Endothelial cell of umbilical vein (primary cell): ENCODE measurements at regions not wholly inside any gene's neighbourhood (a gene's known extent, or its start where the extent isn't known, plus 50 kb on each side); places are given as distances from the start of the nearest gene placed in this dataset.

ENCODE experiments used
- BruUV-seq: library from RNA; stranded (reverse); fragments of 400-500 nt; replicated peaks from 2 replicates; lab custom pipeline; 2021; lab: Mats Ljungman, UMichigan
- CTCF ChIA-PET: fragments of 300-600, 350-600 bp; sonication (Branson Sonifier 250); formaldehyde crosslinking; loops from one replicate; lab custom pipeline; 2021; ENCODE audit warnings: antibody characterized with exemption, inconsistent platforms; lab: Charles Lee
- POLR2A ChIA-PET: fragments of 300-600, 350-600 bp; sonication (Branson Sonifier 250); formaldehyde crosslinking; loops from one replicate; lab custom pipeline; 2021; ENCODE audit warnings: antibody characterized with exemption, inconsistent platforms; lab: Charles Lee
- DNase-seq: peaks from one replicate; pipeline ENCODE4 v3.0.0-alpha.2; 2011; ENCODE audit warnings: low read depth, low spot score
- FAIRE-seq: peaks from 2 replicates; lab custom pipeline; 2011; peaks lifted over from hg19 to GRCh38; lab: Jason Lieb, UNC
- H2AFZ ChIP-seq: 2 replicates; pipeline ENCODE4 v1.6.0; 2012; ENCODE audit warnings: low read depth, low read length, control low read depth, inconsistent platforms
- H3K27ac ChIP-seq: 2 replicates; pipeline ENCODE4 v1.5.1; 2011; ENCODE audit warnings: low read depth, mild to moderate bottlenecking, control low read depth, low read length, moderate library complexity; ENCODE audit not compliant: insufficient read depth
- H3K27me3 ChIP-seq, 2 experiments: 2 replicates each; pipeline versions ENCODE4 v1.6.0 to v1.6.1; 2011; ENCODE audit warnings: low read length in 2 of 2, mixed read lengths in 1 of 2; ENCODE audit not compliant: control insufficient read depth in 2 of 2, insufficient read depth in 2 of 2
- H3K36me3 ChIP-seq, 2 experiments: 2 replicates in 1 of 2; 3 replicates in 1 of 2; pipeline ENCODE4 v1.5.1; 2011; ENCODE audit warnings: low read length in 2 of 2, mild to moderate bottlenecking in 1 of 2, moderate library complexity in 1 of 2; ENCODE audit not compliant: control insufficient read depth in 2 of 2, insufficient read depth in 2 of 2; ENCODE audit errors: extremely low read depth in 1 of 2
- H3K4me1 ChIP-seq: 3 replicates; pipeline ENCODE4 v1.5.1; 2011; ENCODE audit warnings: mild to moderate bottlenecking, low read length; ENCODE audit not compliant: control insufficient read depth, insufficient read depth; ENCODE audit errors: extremely low read depth
- H3K4me2 ChIP-seq: 2 replicates; pipeline ENCODE4 v1.6.1; 2011; ENCODE audit warnings: low read length, control low read depth, mixed read lengths; ENCODE audit not compliant: insufficient read depth
- H3K4me3 ChIP-seq, 3 experiments: fragments of 200-600 bp in 1 of 3; sonication (generic), shearing (Covaris generic) in 1 of 3; replicated peaks in 1 of 3; 2 replicates each; pipeline ENCODE4 v1.5.1; 2011 to 2016; ENCODE audit warnings: control low read depth in 3 of 3, low read length in 3 of 3, mild to moderate bottlenecking in 2 of 3, inconsistent platforms in 1 of 3, low read depth in 1 of 3, moderate library complexity in 1 of 3; ENCODE audit not compliant: insufficient read depth in 1 of 3
- H3K79me2 ChIP-seq: 2 replicates; pipeline ENCODE4 v1.6.0; 2012; ENCODE audit warnings: low read length, inconsistent platforms; ENCODE audit not compliant: control insufficient read depth, insufficient read depth
- H3K9ac ChIP-seq: replicated peaks from 2 replicates; pipeline ENCODE3; 2011; ENCODE audit warnings: low read length, control low read depth; ENCODE audit not compliant: insufficient read depth; ENCODE audit errors: extremely low read depth
- H3K9me1 ChIP-seq: replicated peaks from 3 replicates; pipeline ENCODE4 v1.6.0; 2011; ENCODE audit warnings: mild to moderate bottlenecking, low read length; ENCODE audit not compliant: control insufficient read depth, insufficient read depth; ENCODE audit errors: extremely low read depth
- H3K9me3 ChIP-seq: replicated peaks from 2 replicates; pipeline ENCODE4 v1.5.1; 2012; ENCODE audit warnings: low read length, inconsistent platforms; ENCODE audit not compliant: control insufficient read depth, insufficient read depth
- H4K20me1 ChIP-seq: replicated peaks from 2 replicates; pipeline ENCODE3; 2011; ENCODE audit warnings: mild to moderate bottlenecking, low read length; ENCODE audit not compliant: control insufficient read depth, insufficient read depth; ENCODE audit errors: extremely low read depth
- EZH2 ChIP-seq: IDR thresholded peaks from 2 replicates; pipeline ENCODE4 v1.6.1; 2012; ENCODE audit warnings: borderline replicate concordance, low read depth, mild to moderate bottlenecking, moderate library complexity, low read length, inconsistent platforms; ENCODE audit not compliant: severe bottlenecking
- FOS ChIP-seq: IDR thresholded peaks from 2 replicates; pipeline ENCODE4 v1.6.1; 2011; ENCODE audit warnings: mild to moderate bottlenecking, low read length, moderate library complexity, borderline replicate concordance; ENCODE audit not compliant: insufficient read depth
- JUN ChIP-seq: IDR thresholded peaks from 2 replicates; pipeline ENCODE4 v1.6.1; 2011; ENCODE audit warnings: borderline replicate concordance, low read depth; ENCODE audit not compliant: insufficient read length, insufficient read depth
- MAX ChIP-seq: IDR thresholded peaks from 2 replicates; pipeline ENCODE4 v1.6.1; 2011; ENCODE audit not compliant: insufficient read depth, insufficient read length
- MYC ChIP-seq: IDR thresholded peaks from one replicate; pipeline ENCODE4 v1.6.1; 2011; ENCODE audit warnings: mild to moderate bottlenecking, low read depth, low read length
- POLR2A ChIP-seq: IDR thresholded peaks from 2 replicates; pipeline ENCODE4 v1.6.1; 2012; ENCODE audit warnings: low read depth, mild to moderate bottlenecking, control low read depth, low read length
- POLR2AphosphoS5 ChIP-seq: IDR thresholded peaks from 2 replicates; pipeline ENCODE4 v1.6.1; 2012; ENCODE audit warnings: low read depth, mild to moderate bottlenecking, control low read depth, low read length, moderate library complexity; ENCODE audit not compliant: insufficient read depth
- dilution Hi-C: fragments of 300-500 bp; cut with MboI; formaldehyde crosslinking; loops from one replicate; pipeline ENCODE4 v1.15.0; 2019; ENCODE audit warnings: low sequenced_read_pairs; ENCODE audit not compliant: extremely low pct_ligation_motif_present
- intact Hi-C: fragments of 100-400 bp; cut with micrococcal nuclease; formaldehyde crosslinking; loops from one replicate; pipeline ENCODE4 v1.10.0; 2022

- no peaks in the 10 kb centered on the region for H3K9me3 ChIP-seq
- no peaks in the 10 kb centered on the region for H3K36me3 ChIP-seq
- H3K4me2 ChIP-seq, result no peak overlapping the region
- no peaks in the 10 kb centered on the region for H3K79me2 ChIP-seq
- no peak for DNase-seq
- dilution Hi-C loops, result no loop called here
- H3K9me1 ChIP-seq, result no peaks in the 10 kb centered on the region
- no peaks in the 10 kb centered on the region for H3K27me3 ChIP-seq
- CTCF ChIA-PET, result no interaction called here
- no peak overlapping the region for H3K9ac ChIP-seq
- TF ChIP-seq MYC (no peak), FOS (no peak), POLR2AphosphoS5 (no peak), MAX (no peak), POLR2A (no peak), EZH2 (no peak)
- no peak overlapping the region for H2AFZ ChIP-seq
- no peaks in the 10 kb centered on the region for H4K20me1 ChIP-seq
- H3K4me3 ChIP-seq, result no peak overlapping the region
- FAIRE-seq, result no peak
- POLR2A ChIA-PET, result no interaction called here
- intact Hi-C loops, result loop anchor here (5.0 kb wide), 1 partner anchor 350 kb away; no protein-coding TSS in a partner anchor
- no peaks in the 10 kb centered on the region for H3K4me1 ChIP-seq
- BruUV-seq, result no TSS peak
- no peak overlapping the region for H3K27ac ChIP-seq
These were observed 432.6 kb downstream of the ETNK1 start for GRCh38 chr12:23057571-23057970.

GRCh38 chr12:23060161-23060560, 435.2 kb downstream of the ETNK1 start:
- Histone ChIP-seq H3K9ac (no peak overlapping the region), H3K4me2 (no peak overlapping the region), H3K27ac (no peak overlapping the region), H3K9me1 (no peaks in the 10 kb centered on the region), H3K36me3 (no peaks in the 10 kb centered on the region), H2AFZ (no peak overlapping the region), H3K4me1 (no peaks in the 10 kb centered on the region), H3K27me3 (no peaks in the 10 kb centered on the region), H3K9me3 (no peaks in the 10 kb centered on the region), H3K79me2 (no peaks in the 10 kb centered on the region), H4K20me1 (no peaks in the 10 kb centered on the region), H3K4me3 (no peak overlapping the region)
- dilution Hi-C loops, result no loop called here
- DNase-seq, result no peak
- ChIA-PET POLR2A (no interaction called here), CTCF (no interaction called here)
- intact Hi-C loops, result no loop called here
- TF ChIP-seq JUN, result no peak
- no peak for TF ChIP-seq MAX
- no TSS peak for BruUV-seq
- no peak for FAIRE-seq
